HL-60 (cell line): ENCODE measurements at regions not wholly inside any gene's neighbourhood (a gene's known extent, or its start where the extent isn't known, plus 50 kb on each side); places are given as distances from the start of the nearest gene placed in this dataset.
"Not testable (repeated sequence)": the region's sequence is repeated elsewhere in the genome, so short reads cannot be mapped to it uniquely, and the experiment has no call there.

ENCODE experiments used
- DNase-seq, 2 experiments: peaks; one replicate each; pipeline ENCODE4 v3.0.0-alpha.2; 2010 to 2020; ENCODE audit warnings: low read depth in 1 of 2, low spot score in 1 of 2
- H3K27ac ChIP-seq: fragments of 250-450 bp; sonication (Bioruptor Pico); replicated peaks from 2 replicates; pipeline ENCODE4 v1.5.1; 2020; ENCODE audit warnings: mild to moderate bottlenecking, moderate library complexity
- H3K27me3 ChIP-seq: fragments of 250-450 bp; sonication (Bioruptor Pico); 2 replicates; pipeline ENCODE4 v1.5.1; 2021; ENCODE audit warnings: mild to moderate bottlenecking, moderate library complexity; ENCODE audit not compliant: insufficient read depth, poor library complexity, severe bottlenecking
- H3K4me3 ChIP-seq: replicated peaks from 2 replicates; pipeline ENCODE4 v1.5.1; 2011; ENCODE audit warnings: mild to moderate bottlenecking, control low read depth, low read length; ENCODE audit not compliant: insufficient read depth
- CTCF ChIP-seq: IDR thresholded peaks from one replicate; pipeline ENCODE4 v1.5.1; 2011; ENCODE audit warnings: low read length, control low read depth, inconsistent platforms; ENCODE audit not compliant: insufficient read depth
- GABPA ChIP-seq: IDR thresholded peaks from 2 replicates; pipeline ENCODE4 v1.6.1; 2012; ENCODE audit warnings: low read depth
- POLR2AphosphoS5 ChIP-seq: IDR thresholded peaks from 2 replicates; pipeline ENCODE4 v1.6.1; 2012; ENCODE audit warnings: low read depth
- REST ChIP-seq: IDR thresholded peaks from 2 replicates; pipeline ENCODE4 v1.6.1; 2012; ENCODE audit warnings: low read depth; ENCODE audit not compliant: insufficient replicate concordance
- SPI1 ChIP-seq: IDR thresholded peaks from 2 replicates; pipeline ENCODE4 v1.6.1; 2012; ENCODE audit warnings: low read depth, mild to moderate bottlenecking, borderline replicate concordance

- H3K27me3 ChIP-seq, result no peaks in the 10 kb centered on the region
- no peak for TF ChIP-seq POLR2AphosphoS5
- no peak for TF ChIP-seq REST
- no peak for TF ChIP-seq CTCF
- TF ChIP-seq SPI1, result no peak
- TF ChIP-seq GABPA, result no peak
Measured at GRCh38 chr7:10463701-10464100, 510.0 kb upstream of the PHF14 start.

GRCh38 chr7:10465536-10465935 lies 508.1 kb upstream of the PHF14 start:
- not testable (repeated sequence) for H3K4me3 ChIP-seq, H3K27ac ChIP-seq, H3K27me3 ChIP-seq, DNase-seq

More at GRCh38 chr7:10463701-10464100, 510.0 kb upstream of the PHF14 start:
- no peak for DNase-seq
- H3K4me3 ChIP-seq, result no peak overlapping the region
- H3K27ac ChIP-seq, result no peak overlapping the region

GRCh38 chr7:10468908-10469307 lies 504.8 kb upstream of the PHF14 start:
- no peak overlapping the region for H3K4me3 ChIP-seq
- no peak for TF ChIP-seq REST
- no peak for TF ChIP-seq SPI1
- TF ChIP-seq POLR2AphosphoS5, result no peak
- TF ChIP-seq CTCF, result no peak
- no peak for TF ChIP-seq GABPA
- DNase-seq, result no peak
- no peaks in the 10 kb centered on the region for H3K27me3 ChIP-seq
- no peak overlapping the region for H3K27ac ChIP-seq

GRCh38 chr7:10469476-10469875 lies 504.2 kb upstream of the PHF14 start:
- no peak for TF ChIP-seq CTCF
- DNase-seq, result no peak
- no peaks in the 10 kb centered on the region for H3K27me3 ChIP-seq
- no peak overlapping the region for H3K27ac ChIP-seq
- no peak overlapping the region for H3K4me3 ChIP-seq
